NB4 (cell line): ENCODE measurements at regions not wholly inside any gene's neighbourhood (a gene's known extent, or its start where the extent isn't known, plus 50 kb on each side); places are given as distances from the start of the nearest gene placed in this dataset.

ENCODE experiments used
- DNase-seq: peaks from one replicate; pipeline ENCODE4 v3.0.0; 2010; ENCODE audit warnings: low read depth
- H3K4me3 ChIP-seq: one replicate; pipeline ENCODE4 v1.5.1; 2011; ENCODE audit warnings: mild to moderate bottlenecking, low read depth, low read length, moderate library complexity
- MYC ChIP-seq: IDR thresholded peaks from 2 replicates; pipeline ENCODE4 v1.6.1; 2011; ENCODE audit warnings: low read depth, low read length
- POLR2A ChIP-seq: IDR thresholded peaks from 2 replicates; pipeline ENCODE4 v1.6.1; 2011; ENCODE audit warnings: mild to moderate bottlenecking; ENCODE audit not compliant: insufficient read length; ENCODE audit errors: extremely low read depth
- TF ChIP-seq, protein P1 (sequence below): IDR thresholded peaks from one replicate; pipeline ENCODE4 v1.5.1; 2012; ENCODE audit warnings: low read depth, low read length
- TF ChIP-seq, protein P2 (sequence below): IDR thresholded peaks from 2 replicates; pipeline ENCODE4 v1.6.1; 2011; ENCODE audit warnings: low read depth, low read length

- no peak overlapping the region for H3K4me3 ChIP-seq
- no peak for DNase-seq
- TF ChIP-seq POLR2A, result no peak
- TF ChIP-seq, protein P1, sequence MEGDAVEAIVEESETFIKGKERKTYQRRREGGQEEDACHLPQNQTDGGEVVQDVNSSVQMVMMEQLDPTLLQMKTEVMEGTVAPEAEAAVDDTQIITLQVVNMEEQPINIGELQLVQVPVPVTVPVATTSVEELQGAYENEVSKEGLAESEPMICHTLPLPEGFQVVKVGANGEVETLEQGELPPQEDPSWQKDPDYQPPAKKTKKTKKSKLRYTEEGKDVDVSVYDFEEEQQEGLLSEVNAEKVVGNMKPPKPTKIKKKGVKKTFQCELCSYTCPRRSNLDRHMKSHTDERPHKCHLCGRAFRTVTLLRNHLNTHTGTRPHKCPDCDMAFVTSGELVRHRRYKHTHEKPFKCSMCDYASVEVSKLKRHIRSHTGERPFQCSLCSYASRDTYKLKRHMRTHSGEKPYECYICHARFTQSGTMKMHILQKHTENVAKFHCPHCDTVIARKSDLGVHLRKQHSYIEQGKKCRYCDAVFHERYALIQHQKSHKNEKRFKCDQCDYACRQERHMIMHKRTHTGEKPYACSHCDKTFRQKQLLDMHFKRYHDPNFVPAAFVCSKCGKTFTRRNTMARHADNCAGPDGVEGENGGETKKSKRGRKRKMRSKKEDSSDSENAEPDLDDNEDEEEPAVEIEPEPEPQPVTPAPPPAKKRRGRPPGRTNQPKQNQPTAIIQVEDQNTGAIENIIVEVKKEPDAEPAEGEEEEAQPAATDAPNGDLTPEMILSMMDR, result no peak
- TF ChIP-seq, protein P2, sequence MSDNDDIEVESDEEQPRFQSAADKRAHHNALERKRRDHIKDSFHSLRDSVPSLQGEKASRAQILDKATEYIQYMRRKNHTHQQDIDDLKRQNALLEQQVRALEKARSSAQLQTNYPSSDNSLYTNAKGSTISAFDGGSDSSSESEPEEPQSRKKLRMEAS, result no peak
- no peak for TF ChIP-seq MYC
Observed at GRCh38 chr2:102967451-102967850, 205.6 kb downstream of the TMEM182 start.

GRCh38 chr2:102968375-102968774 lies 206.5 kb downstream of the TMEM182 start:
- no peak for DNase-seq
- no peak overlapping the region for H3K4me3 ChIP-seq
- TF ChIP-seq, protein P1, result no peak
- no peak for TF ChIP-seq POLR2A
- TF ChIP-seq, protein P2, result no peak
- TF ChIP-seq MYC, result no peak

DNA sequence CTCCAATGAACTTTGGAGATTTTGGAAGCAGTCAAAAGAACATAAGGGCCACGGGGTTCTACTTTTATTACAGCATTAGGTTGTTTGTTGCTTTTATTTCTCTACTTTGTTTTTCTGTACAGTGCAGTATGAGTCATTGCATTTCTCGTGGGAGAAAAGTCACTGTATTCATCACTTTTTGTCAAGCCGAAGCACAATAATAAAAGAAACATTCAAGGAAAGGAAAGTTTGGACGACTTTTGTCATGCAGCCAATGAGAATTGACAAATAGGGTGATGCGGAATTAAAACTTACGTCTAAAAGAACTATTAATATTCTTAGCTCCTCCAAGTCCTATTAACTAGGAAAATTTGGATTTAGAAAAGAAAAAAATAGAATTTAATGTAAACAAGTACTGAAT lies 209.9 kb downstream of the TMEM182 start:
- no peak for TF ChIP-seq MYC
- TF ChIP-seq, protein P2, result no peak
- TF ChIP-seq, protein P1, result no peak
- TF ChIP-seq POLR2A, result no peak
- H3K4me3 ChIP-seq, result no peak overlapping the region

DNA sequence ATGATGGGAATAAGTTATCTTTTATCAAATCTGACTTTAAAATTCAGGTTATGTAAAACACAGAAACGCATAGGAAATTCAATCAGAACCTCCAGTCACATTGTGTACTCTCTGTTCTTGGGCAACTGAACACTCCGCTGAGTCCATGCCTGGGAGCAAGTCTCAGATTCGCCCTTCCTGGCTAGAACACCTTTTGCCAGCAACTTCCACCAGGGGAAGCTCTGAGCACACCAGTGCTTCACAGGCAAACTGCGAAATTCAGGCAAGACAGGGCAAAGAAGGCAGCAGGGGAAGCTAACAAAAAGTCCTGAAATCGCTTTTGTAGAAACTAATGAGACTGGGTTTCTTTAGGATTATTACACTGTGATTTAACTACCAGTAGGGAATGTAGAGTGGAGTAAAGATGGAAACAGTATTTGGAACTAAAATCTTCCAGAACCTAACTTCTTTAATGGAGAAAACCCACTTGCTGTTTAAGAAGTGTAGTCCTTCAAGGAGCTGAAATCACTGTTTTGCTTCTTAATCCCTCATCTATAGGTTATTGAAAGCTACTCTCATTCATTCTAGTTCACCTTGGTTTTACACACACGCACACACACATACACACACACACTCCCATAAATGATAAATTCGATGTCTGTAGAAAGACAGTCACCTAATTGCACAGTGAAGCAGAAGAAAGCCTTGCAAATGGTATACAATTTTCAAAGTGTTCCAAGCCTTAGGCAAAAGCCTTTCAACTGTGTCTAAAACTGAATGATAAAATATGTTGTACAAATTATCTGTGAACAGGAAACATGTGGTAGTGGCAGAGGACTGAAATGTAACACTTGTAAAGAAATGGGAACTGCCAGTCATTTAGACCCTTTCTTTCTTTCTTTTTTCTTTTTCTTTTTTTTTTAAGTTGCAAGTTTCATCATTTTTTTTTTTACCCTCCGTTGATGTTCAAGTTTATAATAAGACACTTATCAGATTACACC lies 214.5 kb downstream of the TMEM182 start:
- DNase-seq, result peak; percentile 49
- TF ChIP-seq, protein P2, result no peak
- TF ChIP-seq, protein P1, result peak; percentile 62
- H3K4me3 ChIP-seq, result no peak overlapping the region

More for the DNA sequence above, 209.9 kb downstream of the TMEM182 start:
- DNase-seq, result no peak

DNA sequence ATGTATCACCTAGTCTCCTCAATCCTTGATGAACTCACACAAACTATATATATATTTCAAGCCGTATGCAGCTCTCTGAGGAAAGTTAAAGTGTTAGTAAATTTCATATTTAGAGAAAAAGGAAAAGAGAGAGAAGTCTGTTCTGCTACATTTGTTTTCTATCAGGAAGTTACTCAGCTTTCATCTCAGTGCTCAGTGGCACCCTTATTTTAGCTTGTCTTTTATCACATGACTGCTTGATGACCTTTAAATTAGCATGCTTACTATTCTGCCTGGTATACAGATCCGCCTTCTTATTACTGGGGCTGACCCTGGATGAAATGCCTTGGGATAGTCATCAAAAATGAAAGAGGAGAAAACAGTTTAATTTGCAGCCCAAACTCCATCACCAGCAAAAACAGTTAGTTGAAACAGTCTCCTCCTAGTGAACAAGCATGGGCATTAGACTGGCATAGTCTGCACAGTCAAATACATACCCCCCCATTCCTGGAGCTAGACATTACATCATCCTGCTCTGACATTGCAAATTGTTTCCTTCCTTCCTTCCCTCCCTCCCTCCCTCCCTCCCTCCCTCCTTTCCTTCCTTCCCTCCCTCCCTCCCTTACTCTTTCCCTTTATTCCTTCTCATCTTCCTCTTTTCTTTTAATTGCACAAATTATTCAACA lies 215.7 kb downstream of the TMEM182 start:
- DNase-seq, result no peak
- H3K4me3 ChIP-seq, result no peak overlapping the region
- TF ChIP-seq, protein P2, result no peak

GRCh38 chr2:102978091-102978490 lies 216.3 kb downstream of the TMEM182 start:
- TF ChIP-seq POLR2A (no peak), MYC (no peak)
- no peak overlapping the region for H3K4me3 ChIP-seq
- DNase-seq, result no peak
